Gastrocnemius medialis (tissue), 4 donors: ENCODE measurements at regions not wholly inside any gene's neighbourhood (a gene's known extent, or its start where the extent isn't known, plus 50 kb on each side); places are given as distances from the start of the nearest gene placed in this dataset.
A peak's percentile ranks its signal among the peaks of the same experiment; 100 is the strongest.

Experiments
- ATAC-seq, 2 donors: fragments of 150-250 bp; one replicate each; pipeline ENCODE4 v1.9.1; 2016
- DNase-seq, 2 donors: peaks; one replicate each; pipeline ENCODE4 v3.0.0-alpha.2; 2019
- H3K27ac ChIP-seq, 4 donors: fragments of 200-600 bp; sonication (generic); 1 replicate in 1 of 4; 2 replicates in 3 of 4; pipeline ENCODE4 v1.5.1; 2016 to 2018; ENCODE audit warnings: mild to moderate bottlenecking in 2 of 4, moderate library complexity in 1 of 4
- H3K27me3 ChIP-seq, 3 donors: fragments of 200-600 bp; sonication (generic) in 2 of 3; 1 replicate in 1 of 3; 2 replicates in 2 of 3; pipeline versions ENCODE4 v1.5.1 to v1.6.0; 2016 to 2019; ENCODE audit warnings: mild to moderate bottlenecking in 1 of 3, moderate library complexity in 1 of 3
- H3K36me3 ChIP-seq, 2 donors: fragments of 200-600 bp; sonication (generic) in 1 of 2; one replicate each; pipeline ENCODE4 v1.5.1; 2017 to 2018
- H3K4me1 ChIP-seq, 2 donors: fragments of 200-600 bp; sonication (generic) in 1 of 2; one replicate each; pipeline ENCODE4 v1.5.1; 2016 to 2017; ENCODE audit warnings: mild to moderate bottlenecking in 2 of 2
- H3K4me3 ChIP-seq, 4 donors: fragments of 200-600 bp; sonication (generic) in 3 of 4; 1 replicate in 1 of 4; 2 replicates in 3 of 4; pipeline ENCODE4 v1.5.1; 2016 to 2019; ENCODE audit warnings: mild to moderate bottlenecking in 2 of 4
- H3K9me3 ChIP-seq, 3 donors: fragments of 200-600 bp; sonication (generic) in 2 of 3; 1 replicate in 1 of 3; 2 replicates in 2 of 3; pipeline ENCODE4 v1.5.1; 2016 to 2019
- POLR2A ChIP-seq, 2 donors: fragments of 450-650 bp; IDR thresholded peaks; one replicate each; pipeline ENCODE4 v1.6.1; 2017; ENCODE audit warnings: antibody characterized with exemption in 2 of 2, mild to moderate bottlenecking in 2 of 2, moderate library complexity in 2 of 2
- in situ Hi-C, 4 donors: fragments of 200-750 bp; cut with MboI; loops; one replicate each; pipeline versions ENCODE4 v1.15.0 to v1.8.0; 2017; ENCODE audit warnings: low sequenced_read_pairs in 4 of 4
- intact Hi-C: fragments of 100-400 bp; cut with DNase I; formaldehyde crosslinking; loops from one replicate; pipeline ENCODE4 v1.15.1; 2023; ENCODE audit warnings: low total_unique reads
- TF ChIP-seq, protein P1 (sequence below), 5 experiments: fragments of 450-650 bp in 3 of 5; fragments of 200-600 bp in 2 of 5; sonication (generic) in 2 of 5; IDR thresholded peaks in 4 of 5; conservative IDR thresholded peaks in 1 of 5; 1 replicate in 4 of 5; 2 replicates in 1 of 5; pipeline ENCODE4 v1.5.1; 2016 to 2019; ENCODE audit warnings: antibody characterized with exemption in 5 of 5, mild to moderate bottlenecking in 3 of 5, moderate library complexity in 3 of 5

DNA sequence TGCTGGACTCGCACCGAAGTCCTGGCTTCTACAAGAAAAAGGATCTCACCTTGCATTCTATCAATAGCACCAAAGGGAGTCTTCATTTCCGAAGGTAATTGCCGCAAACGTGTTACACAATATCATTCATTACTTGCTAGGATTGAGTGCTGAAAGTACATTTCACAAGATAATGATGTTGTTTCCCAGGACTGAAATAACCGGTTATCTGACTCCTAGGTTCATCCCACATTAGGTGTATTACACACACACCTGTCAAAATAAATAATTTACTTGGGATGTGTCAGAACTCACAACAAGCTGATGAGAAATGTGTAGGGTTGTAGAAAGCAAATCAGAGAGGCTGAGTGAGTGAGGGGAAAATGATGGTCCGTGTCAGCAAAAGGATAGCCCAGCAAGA is 219.4 kb upstream of the RHOBTB1 start:
- Histone ChIP-seq H3K4me3 (peak overlapping the region in 1 of 4 donors; percentile 9), H3K9me3 (no peaks in the 10 kb centered on the region), H3K27me3 (no peaks in the 10 kb centered on the region), H3K27ac (peak overlapping the region; percentile 88 to 96 (median 92)), H3K4me1 (peaks cover 31 to 32% of the 10 kb centered on the region in 2 donors), H3K36me3 (no peaks in the 10 kb centered on the region)
- ATAC-seq (peak; percentile 84 to 85), DNase-seq (peak in 1 of 2 donors; percentile 28)
- in situ Hi-C loops (no loop called here), intact Hi-C loops (loop anchor here (2.0 to 10.0 kb wide), 8 partner anchors 33 to 1971 kb away; partner anchors contain the start of genes MRLN and NRBF2)
- TF ChIP-seq POLR2A (IDR thresholded peaks at IDR 0.05) = peak in 1 of 2 donors; percentile 40
- TF ChIP-seq, protein P1, sequence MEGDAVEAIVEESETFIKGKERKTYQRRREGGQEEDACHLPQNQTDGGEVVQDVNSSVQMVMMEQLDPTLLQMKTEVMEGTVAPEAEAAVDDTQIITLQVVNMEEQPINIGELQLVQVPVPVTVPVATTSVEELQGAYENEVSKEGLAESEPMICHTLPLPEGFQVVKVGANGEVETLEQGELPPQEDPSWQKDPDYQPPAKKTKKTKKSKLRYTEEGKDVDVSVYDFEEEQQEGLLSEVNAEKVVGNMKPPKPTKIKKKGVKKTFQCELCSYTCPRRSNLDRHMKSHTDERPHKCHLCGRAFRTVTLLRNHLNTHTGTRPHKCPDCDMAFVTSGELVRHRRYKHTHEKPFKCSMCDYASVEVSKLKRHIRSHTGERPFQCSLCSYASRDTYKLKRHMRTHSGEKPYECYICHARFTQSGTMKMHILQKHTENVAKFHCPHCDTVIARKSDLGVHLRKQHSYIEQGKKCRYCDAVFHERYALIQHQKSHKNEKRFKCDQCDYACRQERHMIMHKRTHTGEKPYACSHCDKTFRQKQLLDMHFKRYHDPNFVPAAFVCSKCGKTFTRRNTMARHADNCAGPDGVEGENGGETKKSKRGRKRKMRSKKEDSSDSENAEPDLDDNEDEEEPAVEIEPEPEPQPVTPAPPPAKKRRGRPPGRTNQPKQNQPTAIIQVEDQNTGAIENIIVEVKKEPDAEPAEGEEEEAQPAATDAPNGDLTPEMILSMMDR (IDR thresholded peaks at IDR 0.05 in 4 of 5, conservative IDR thresholded peaks at IDR 0.05 in 1 of 5) = no peak

DNA sequence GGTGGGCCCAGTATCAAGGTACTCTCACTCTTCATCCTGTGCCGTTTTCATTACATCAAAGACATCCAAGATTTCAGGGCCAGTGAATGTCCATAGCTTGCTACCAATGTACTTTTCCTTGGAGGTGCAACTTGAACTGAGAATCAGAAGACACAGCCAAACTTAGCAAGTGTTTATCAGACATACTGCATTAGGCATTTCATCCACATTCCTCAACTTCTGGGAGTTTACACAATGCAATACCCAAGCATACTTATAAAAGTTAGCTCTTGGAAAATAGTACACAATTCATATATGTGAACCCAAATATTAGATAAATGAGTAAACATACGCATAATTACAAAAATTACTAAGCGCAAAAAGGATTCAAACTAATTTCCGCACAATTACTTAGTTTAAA is 216.3 kb upstream of the RHOBTB1 start:
- TF ChIP-seq, protein P1 (IDR thresholded peaks at IDR 0.05 in 4 of 5, conservative IDR thresholded peaks at IDR 0.05 in 1 of 5) = no peak
- TF ChIP-seq POLR2A (IDR thresholded peaks at IDR 0.05) = no peak
- H3K9me3 ChIP-seq = no peaks in the 10 kb centered on the region
- H3K36me3 ChIP-seq = no peaks in the 10 kb centered on the region
- H3K4me3 ChIP-seq = no peak overlapping the region
- intact Hi-C loops (loop anchor here (5.0 to 10.0 kb wide), 5 partner anchors 345 to 1975 kb away; partner anchors contain the start of gene NRBF2), in situ Hi-C loops (no loop called here)
- no peak for ATAC-seq
- H3K27me3 ChIP-seq = no peaks in the 10 kb centered on the region
- peaks cover 20 to 28% of the 10 kb centered on the region in 2 donors for H3K4me1 ChIP-seq
- peak overlapping the region in 1 of 4 donors; percentile 15 for H3K27ac ChIP-seq
- DNase-seq = no peak

DNA sequence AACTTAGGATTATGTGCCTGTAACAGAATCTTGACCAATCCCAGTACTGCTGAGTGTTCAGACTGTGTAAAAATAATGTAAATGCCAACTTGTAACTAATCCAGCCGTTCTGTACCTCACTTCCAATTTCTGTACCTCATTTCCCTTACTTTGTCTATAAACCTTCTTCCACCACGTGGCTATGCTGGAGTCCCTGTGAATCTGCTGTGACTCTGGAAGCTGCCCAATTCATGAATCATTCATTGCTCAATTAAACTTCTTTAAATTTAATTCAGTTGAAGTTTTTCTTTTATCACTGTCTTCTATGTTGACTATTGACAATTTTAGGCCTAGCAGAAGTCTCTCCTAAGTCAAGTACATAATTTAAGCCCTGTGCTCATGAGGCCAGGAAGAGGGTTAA is 215.3 kb upstream of the RHOBTB1 start:
- no peaks in the 10 kb centered on the region for H3K36me3 ChIP-seq
- ATAC-seq = no peak
- no peak overlapping the region for H3K4me3 ChIP-seq
- H3K27ac ChIP-seq = peak overlapping the region in 1 of 4 donors; percentile 15
- intact Hi-C loops (loop anchor here (5.0 kb wide), 1 partner anchor 123 kb away; no protein-coding TSS in a partner anchor), in situ Hi-C loops (no loop called here)
- H3K27me3 ChIP-seq = no peaks in the 10 kb centered on the region
- peaks cover 11 to 18% of the 10 kb centered on the region in 2 donors for H3K4me1 ChIP-seq
- no peak for TF ChIP-seq POLR2A (IDR thresholded peaks at IDR 0.05)
- TF ChIP-seq, protein P1 (IDR thresholded peaks at IDR 0.05 in 4 of 5, conservative IDR thresholded peaks at IDR 0.05 in 1 of 5) = no peak
- H3K9me3 ChIP-seq = no peaks in the 10 kb centered on the region
- no peak for DNase-seq

DNA sequence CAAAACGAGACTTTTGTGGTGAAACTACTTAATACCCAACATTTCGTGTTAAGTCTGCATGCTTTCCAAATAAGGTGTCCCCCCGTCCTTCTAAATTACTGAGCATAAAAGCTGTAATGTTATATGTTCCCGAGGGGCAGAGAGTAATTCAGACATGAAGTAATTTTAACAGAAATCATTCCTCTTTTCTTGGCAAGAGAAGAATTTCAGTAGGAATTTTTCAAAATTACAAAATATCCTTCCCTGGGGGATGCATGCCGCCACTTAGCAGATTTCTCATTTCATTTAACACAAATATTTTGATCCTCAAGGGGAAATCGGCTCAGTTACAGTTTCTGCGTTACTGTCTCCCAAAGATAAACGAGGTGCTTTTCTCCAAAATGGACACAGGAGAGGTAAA is 213.2 kb upstream of the RHOBTB1 start:
- intact Hi-C loops (loop anchor here (5.0 kb wide), 1 partner anchor 125 kb away; no protein-coding TSS in a partner anchor), in situ Hi-C loops (no loop called here)
- Histone ChIP-seq H3K4me1 (peaks cover 0 to 8% of the 10 kb centered on the region in 2 donors), H3K27me3 (no peaks in the 10 kb centered on the region), H3K27ac (no peak overlapping the region), H3K4me3 (no peak overlapping the region), H3K9me3 (no peaks in the 10 kb centered on the region), H3K36me3 (no peaks in the 10 kb centered on the region)
- no peak for ATAC-seq
- no peak for DNase-seq
- TF ChIP-seq, protein P1 (IDR thresholded peaks at IDR 0.05 in 4 of 5, conservative IDR thresholded peaks at IDR 0.05 in 1 of 5) = no peak
- no peak for TF ChIP-seq POLR2A (IDR thresholded peaks at IDR 0.05)

DNA sequence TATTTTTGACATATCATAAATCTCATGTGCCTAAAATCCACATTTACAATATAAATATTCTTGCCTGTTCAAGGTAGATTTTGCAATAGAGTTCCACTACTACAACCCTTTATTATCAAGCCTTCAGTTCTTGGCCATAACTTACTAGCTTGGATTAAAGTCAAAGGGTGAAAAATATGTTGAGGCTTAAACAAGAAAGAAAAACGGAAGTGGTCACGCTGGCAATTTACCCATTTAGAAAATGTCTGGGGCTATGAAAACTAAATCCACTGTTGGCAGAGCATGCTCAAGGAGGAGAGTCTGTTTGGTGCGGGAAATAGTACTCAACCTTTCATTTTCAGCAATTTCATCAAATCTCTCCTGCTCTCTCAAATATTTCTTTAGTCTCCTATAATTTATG is 209.8 kb upstream of the RHOBTB1 start:
- no peaks in the 10 kb centered on the region for H3K36me3 ChIP-seq
- H3K4me1 ChIP-seq = peaks cover 0 to 8% of the 10 kb centered on the region in 2 donors
- TF ChIP-seq POLR2A (IDR thresholded peaks at IDR 0.05) = no peak
- TF ChIP-seq, protein P1 (IDR thresholded peaks at IDR 0.05 in 4 of 5, conservative IDR thresholded peaks at IDR 0.05 in 1 of 5) = no peak
- H3K27ac ChIP-seq = no peak overlapping the region
- H3K9me3 ChIP-seq = no peaks in the 10 kb centered on the region
- in situ Hi-C loops (no loop called here), intact Hi-C loops (no loop called here)
- DNase-seq (no peak), ATAC-seq (no peak)
- H3K27me3 ChIP-seq = no peaks in the 10 kb centered on the region
- H3K4me3 ChIP-seq = no peak overlapping the region
